ENCODE measurements at regions not wholly inside any gene's neighbourhood (a gene's known extent, or its start where the extent isn't known, plus 50 kb on each side); places are given as distances from the start of the nearest gene placed in this dataset.

GRCh38 chr21:32119811-32120210 lies 159.0 kb downstream of the MIS18A start:
- Mint-ChIP-seq H3K27ac (no peak overlapping the region), H3K27me3 (ENCODE audit: low read depth, poor library complexity) (peaks cover 3% of the 10 kb centered on the region), H3K9me3 (peaks cover 48% of the 10 kb centered on the region), H3K36me3 (ENCODE audit: low read depth) (peaks cover 5% of the 10 kb centered on the region), H3K4me1 (no peaks in the 10 kb centered on the region), H3K4me3 (no peak overlapping the region)
- no peak for TF ChIP-seq CTCF (IDR thresholded peaks at IDR 0.05)
- no peak for DNase-seq

GRCh38 chr21:32119389-32119788 lies 159.5 kb downstream of the MIS18A start:
- Mint-ChIP-seq H3K9me3 (peaks cover 44% of the 10 kb centered on the region), H3K4me3 (no peak overlapping the region), H3K4me1 (no peaks in the 10 kb centered on the region), H3K27me3 (ENCODE audit: low read depth, poor library complexity) (no peaks in the 10 kb centered on the region), H3K36me3 (ENCODE audit: low read depth) (peaks cover 5% of the 10 kb centered on the region), H3K27ac (no peak overlapping the region)
- TF ChIP-seq CTCF (IDR thresholded peaks at IDR 0.05) = no peak
- DNase-seq = no peak

- Mint-ChIP-seq H3K27me3 (ENCODE audit: low read depth, poor library complexity) (peaks cover 6% of the 10 kb centered on the region), H3K4me1 (no peaks in the 10 kb centered on the region), H3K27ac (no peak overlapping the region), H3K4me3 (no peak overlapping the region), H3K9me3 (peaks cover 11% of the 10 kb centered on the region), H3K36me3 (ENCODE audit: low read depth) (no peaks in the 10 kb centered on the region)
- no peak for TF ChIP-seq CTCF (IDR thresholded peaks at IDR 0.05)
- no peak for DNase-seq
These were observed 164.3 kb downstream of the MIS18A start for GRCh38 chr21:32114419-32115035.

GRCh38 chr21:32113486-32113885 lies 165.4 kb downstream of the MIS18A start:
- no peak for DNase-seq
- H3K9me3 Mint-ChIP-seq = peaks cover 13% of the 10 kb centered on the region
- H3K27me3 Mint-ChIP-seq (ENCODE audit: low read depth, poor library complexity) = peaks cover 6% of the 10 kb centered on the region
- H3K4me1 Mint-ChIP-seq = no peaks in the 10 kb centered on the region
- no peak for TF ChIP-seq CTCF (IDR thresholded peaks at IDR 0.05)
- no peak overlapping the region for H3K4me3 Mint-ChIP-seq
- H3K36me3 Mint-ChIP-seq (ENCODE audit: low read depth) = no peaks in the 10 kb centered on the region
- no peak overlapping the region for H3K27ac Mint-ChIP-seq

GRCh38 chr21:32112195-32112594 lies 166.7 kb downstream of the MIS18A start:
- no peaks in the 10 kb centered on the region for H3K36me3 Mint-ChIP-seq (ENCODE audit: low read depth)
- no peaks in the 10 kb centered on the region for H3K4me1 Mint-ChIP-seq
- no peak for DNase-seq
- no peak overlapping the region for H3K4me3 Mint-ChIP-seq
- no peak for TF ChIP-seq CTCF (IDR thresholded peaks at IDR 0.05)
- H3K27me3 Mint-ChIP-seq (ENCODE audit: low read depth, poor library complexity) = peaks cover 10% of the 10 kb centered on the region
- H3K9me3 Mint-ChIP-seq = peaks cover 12% of the 10 kb centered on the region
- H3K27ac Mint-ChIP-seq = no peak overlapping the region

- TF ChIP-seq CTCF (IDR thresholded peaks at IDR 0.05) = no peak
- Mint-ChIP-seq H3K27me3 (ENCODE audit: low read depth, poor library complexity) (peaks cover 25% of the 10 kb centered on the region), H3K4me3 (no peak overlapping the region), H3K27ac (no peak overlapping the region), H3K9me3 (peaks cover 48% of the 10 kb centered on the region), H3K36me3 (ENCODE audit: low read depth) (no peaks in the 10 kb centered on the region), H3K4me1 (no peaks in the 10 kb centered on the region)
- DNase-seq = no peak
These were observed 170.3 kb downstream of the MIS18A start for GRCh38 chr21:32108566-32108965.

Measured in nephron progenitor cell (in vitro differentiated cells).